GM18868 (cell line): ENCODE measurements at regions not wholly inside any gene's neighbourhood (a gene's known extent, or its start where the extent isn't known, plus 50 kb on each side); places are given as distances from the start of the nearest gene placed in this dataset.

Source experiments
- ATAC-seq: cut with Tn5 transposase; IDR thresholded peaks from one replicate; pipeline ENCODE4 v1.9.1; 2021; ENCODE audit warnings: mild to moderate bottlenecking, moderate library complexity; ENCODE audit not compliant: unreplicated experiment

- ATAC-seq: peak; percentile 80
Measured at GRCh38 chr12:90102957-90103652, 394.5 kb upstream of the ATP2B1 start.

DNA sequence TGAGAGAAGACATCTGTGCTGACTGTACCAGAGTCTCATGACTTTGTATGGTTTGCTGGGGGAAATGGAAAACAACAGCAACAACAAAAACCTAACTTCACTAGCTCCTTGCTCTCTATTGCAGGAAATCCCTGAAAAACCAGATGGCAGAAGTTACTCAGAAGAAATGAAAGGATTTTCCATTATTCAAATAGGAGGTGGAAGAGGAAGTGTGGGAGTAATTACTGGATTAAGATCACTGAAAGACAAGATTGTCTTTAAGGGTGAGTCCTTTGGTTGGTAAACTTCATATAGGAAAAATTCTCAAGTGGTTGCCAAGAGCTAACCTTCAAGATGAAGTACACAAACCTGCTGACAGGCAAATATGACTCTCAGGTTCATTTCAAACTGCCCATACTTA, 391.9 kb upstream of the ATP2B1 start:
- ATAC-seq: no peak

DNA sequence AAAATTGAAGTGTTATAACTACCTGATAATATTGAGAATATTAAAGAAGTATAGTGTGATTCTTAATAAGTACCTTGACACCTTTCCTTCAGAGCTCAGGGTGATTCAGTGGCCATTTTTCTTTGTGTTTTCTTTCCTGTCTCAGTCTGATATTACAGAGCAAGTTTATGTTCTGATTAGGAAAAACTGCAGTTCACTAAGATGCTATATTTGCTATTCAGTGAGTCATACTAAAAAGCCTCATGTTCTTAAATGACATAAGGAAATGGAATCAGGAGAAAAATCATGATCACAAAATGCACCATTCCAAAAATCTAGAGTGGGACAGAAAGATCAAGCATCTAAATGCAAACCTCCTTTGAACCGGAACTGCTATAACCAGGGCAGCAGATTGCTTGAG, 390.6 kb upstream of the ATP2B1 start:
- ATAC-seq: no peak

- ATAC-seq: peak; percentile 31
Measured at GRCh38 chr12:90098132-90098779, 389.6 kb upstream of the ATP2B1 start.

DNA sequence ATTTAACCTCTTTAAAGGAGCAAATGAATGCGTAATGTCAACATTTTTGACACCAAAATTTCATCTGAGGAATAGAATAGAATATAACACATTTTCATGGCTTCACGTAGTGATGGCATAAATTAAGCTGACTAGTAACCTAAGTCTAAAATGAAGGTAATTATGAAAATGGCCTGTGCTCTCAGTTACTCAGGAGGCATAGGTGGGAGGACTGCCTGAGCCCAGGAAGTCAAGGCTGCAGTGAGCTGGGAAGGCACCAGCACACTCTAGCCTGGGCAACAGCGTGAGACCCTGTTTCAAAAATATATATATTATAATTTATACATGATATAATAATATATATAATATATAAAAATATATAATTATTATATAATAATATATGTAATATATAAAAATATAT, 383.2 kb upstream of the ATP2B1 start:
- no peak for ATAC-seq

GRCh38 chr12:90090929-90091651, 382.5 kb upstream of the ATP2B1 start:
- no peak for ATAC-seq

- peak; percentile 52 for ATAC-seq
Measured at GRCh38 chr12:90086281-90086680, 377.6 kb upstream of the ATP2B1 start.

GRCh38 chr12:90085494-90086274, 377.0 kb upstream of the ATP2B1 start:
- ATAC-seq: no peak

DNA sequence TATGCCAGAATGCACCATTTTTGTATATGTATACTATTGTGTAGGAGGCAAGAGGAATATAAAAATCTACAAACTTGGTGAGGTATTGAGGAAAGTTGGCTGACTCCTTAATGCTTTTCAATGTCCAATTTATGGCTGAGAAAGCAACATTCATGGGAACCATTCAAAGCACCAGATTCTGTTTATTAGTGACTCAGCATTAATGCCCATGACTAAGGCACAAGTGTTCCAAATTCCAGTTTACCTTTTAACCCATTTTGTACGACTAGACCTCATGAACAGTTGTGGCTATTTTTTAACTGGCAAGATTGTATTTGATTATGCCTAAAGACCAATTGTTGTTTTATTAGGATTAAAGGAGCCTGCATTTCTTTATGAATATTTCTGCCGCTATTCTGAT, 375.4 kb upstream of the ATP2B1 start:
- no peak for ATAC-seq

- no peak for ATAC-seq
Measured at GRCh38 chr12:90080616-90081015, 372.0 kb upstream of the ATP2B1 start.

GRCh38 chr12:90079529-90080210, 371.0 kb upstream of the ATP2B1 start:
- ATAC-seq: no peak

DNA sequence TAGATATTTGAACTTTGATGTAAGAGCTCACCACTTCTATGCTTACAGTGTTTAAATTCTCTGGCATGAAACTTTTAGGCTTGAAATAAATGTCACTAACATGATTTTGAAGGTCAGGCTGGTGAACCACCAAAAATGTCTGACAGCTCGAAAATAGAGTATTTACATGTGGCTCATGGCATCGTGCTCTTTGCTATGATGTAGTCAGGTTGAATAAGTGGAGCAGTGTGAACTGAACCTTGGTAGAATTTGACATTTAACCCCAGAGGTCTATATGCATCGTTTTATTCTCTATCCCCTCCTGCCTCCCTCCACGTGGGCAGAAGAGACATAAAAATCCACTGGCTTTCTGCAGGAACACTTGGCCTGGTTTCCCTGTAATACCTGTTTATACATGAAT, 369.7 kb upstream of the ATP2B1 start:
- no peak for ATAC-seq

- no peak for ATAC-seq
Measured at GRCh38 chr12:90077756-90078155, 369.1 kb upstream of the ATP2B1 start.

DNA sequence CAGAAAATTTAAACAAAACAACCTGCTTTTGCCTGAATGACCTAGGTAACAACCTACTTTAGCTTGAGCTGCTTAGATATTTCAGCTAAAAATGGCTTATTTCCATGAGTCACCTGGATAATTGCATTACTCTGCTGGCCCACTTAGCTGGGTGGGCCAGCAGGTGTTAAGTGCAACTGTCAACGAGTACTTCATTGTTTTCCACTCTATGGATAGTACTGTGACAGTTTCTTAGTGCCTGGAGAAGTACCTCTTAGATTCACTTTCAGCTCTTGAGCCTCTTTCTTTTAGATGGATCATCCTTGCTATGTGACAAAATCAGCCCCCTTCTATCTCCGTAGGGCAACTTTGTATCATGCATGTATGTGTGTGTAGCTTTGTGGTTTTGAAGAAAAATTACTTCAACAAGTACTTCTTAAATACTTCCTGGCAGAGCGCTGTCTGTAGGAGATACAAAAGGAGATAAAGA, 368.2 kb upstream of the ATP2B1 start:
- ATAC-seq: no peak

- no peak for ATAC-seq
Measured at GRCh38 chr12:90075685-90076084, 367.0 kb upstream of the ATP2B1 start.

- ATAC-seq: no peak
Measured at GRCh38 chr12:90074086-90074485, 365.4 kb upstream of the ATP2B1 start.

DNA sequence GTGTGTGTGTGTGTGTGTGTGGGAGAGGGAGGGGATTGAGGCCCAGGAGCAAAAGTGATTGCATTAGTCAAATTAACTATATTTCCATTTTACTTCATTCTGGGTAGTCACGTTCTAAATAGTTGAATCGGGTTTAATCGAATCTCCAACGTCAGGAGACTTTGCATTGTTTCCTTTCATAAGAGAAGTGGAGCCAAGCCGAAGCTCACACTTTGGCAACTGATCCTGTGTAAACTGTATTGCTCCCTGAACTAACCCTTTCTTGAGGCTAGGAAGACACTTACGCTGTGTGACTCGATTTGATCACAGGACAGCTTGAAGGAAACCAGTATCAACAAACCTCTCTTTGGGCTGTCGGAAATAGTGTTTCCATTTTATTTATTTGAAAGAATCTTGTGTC, 363.4 kb upstream of the ATP2B1 start:
- no peak for ATAC-seq

DNA sequence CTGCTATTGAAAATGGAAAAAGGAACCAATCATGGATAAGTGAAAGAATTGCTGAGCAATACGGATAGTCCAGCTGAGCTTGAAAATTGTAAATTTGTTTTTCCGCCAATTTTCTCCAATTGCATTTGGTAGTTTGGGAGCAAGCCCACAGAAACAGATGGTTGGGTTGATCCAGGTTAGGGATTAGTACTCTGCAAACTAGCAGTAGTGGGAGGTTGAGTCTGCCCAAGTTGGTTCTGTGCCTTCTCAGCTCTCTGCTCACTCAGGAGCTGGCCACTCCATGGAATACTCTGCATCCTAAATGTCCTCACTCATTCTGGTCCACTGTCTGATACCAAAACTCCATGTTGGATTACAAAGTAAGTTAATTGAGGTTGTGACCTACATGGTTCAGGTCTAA, 361.1 kb upstream of the ATP2B1 start:
- ATAC-seq: no peak

DNA sequence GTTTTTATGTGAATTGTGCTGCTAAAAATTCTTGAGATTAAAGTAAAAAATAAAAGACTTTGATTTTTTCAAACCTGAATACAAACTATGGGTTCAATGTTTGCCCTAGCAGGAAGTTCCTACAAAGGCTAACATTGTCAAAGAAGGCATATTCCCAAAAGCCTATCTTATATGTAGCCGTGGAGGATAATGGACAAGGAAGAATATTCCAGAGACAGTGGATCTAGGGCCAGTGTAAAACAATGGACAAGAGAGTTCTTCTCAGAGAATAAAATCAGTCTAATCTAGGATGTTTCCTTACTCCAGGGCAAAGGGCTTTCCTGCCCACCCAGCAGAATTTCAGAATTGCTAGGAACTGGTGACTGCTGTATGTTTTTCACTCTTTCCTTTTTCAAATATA, 359.2 kb upstream of the ATP2B1 start:
- ATAC-seq: no peak
